IMR-90 (cell line): ENCODE measurements at regions not wholly inside any gene's neighbourhood (a gene's known extent, or its start where the extent isn't known, plus 50 kb on each side); places are given as distances from the start of the nearest gene placed in this dataset.

Experiments
- ATAC-seq: fragments of 200-7000 bp; cut with Tn5 transposase; 2 replicates; pipeline ENCODE4 v1.9.1; 2020; ENCODE audit warnings: low read depth, mild to moderate bottlenecking, moderate library complexity
- BruUV-seq: library from RNA; stranded (reverse); fragments of 400-500 nt; replicated peaks from 2 replicates; lab custom pipeline; 2021; lab: Mats Ljungman, UMichigan
- CTCF ChIA-PET: fragments of 300-600 bp; formaldehyde crosslinking; extraction: SDS; loops from one replicate; lab custom pipeline; 2021; ENCODE audit warnings: antibody characterized with exemption; lab: Yijun Ruan, JAX
- POLR2A ChIA-PET: fragments of 300-600 bp; sonication (Branson Sonifier 250); formaldehyde crosslinking; loops from one replicate; lab custom pipeline; 2022; ENCODE audit warnings: antibody characterized with exemption; ENCODE audit not compliant: unreplicated experiment; lab: Charles Lee
- DNase-seq: peaks from one replicate; pipeline ENCODE4 v3.0.0; 2013
- H2AFZ ChIP-seq: replicated peaks from 2 replicates; pipeline ENCODE3; 2013; ENCODE audit warnings: low read length, mild to moderate bottlenecking; ENCODE audit not compliant: poor library complexity
- H2AK5ac ChIP-seq: 2 replicates; pipeline ENCODE4 v1.6.1; 2013; ENCODE audit warnings: low read depth, low read length, inconsistent platforms
- H2AK9ac ChIP-seq: replicated peaks from 2 replicates; pipeline ENCODE3; 2013; ENCODE audit warnings: mild to moderate bottlenecking, low read depth, low read length, moderate library complexity; ENCODE audit not compliant: poor library complexity
- H2BK120ac ChIP-seq: 2 replicates; pipeline ENCODE4 v1.6.1; 2013; ENCODE audit warnings: low read depth, low read length, inconsistent platforms
- H2BK15ac ChIP-seq: 3 replicates; pipeline ENCODE4 v1.6.1; 2013; ENCODE audit warnings: low read depth, low read length, inconsistent platforms
- H2BK20ac ChIP-seq: 2 replicates; pipeline ENCODE4 v1.6.1; 2013; ENCODE audit warnings: low read depth, mild to moderate bottlenecking, inconsistent platforms, low read length, moderate library complexity
- H2BK5ac ChIP-seq: 2 replicates; pipeline ENCODE4 v1.6.1; 2013; ENCODE audit warnings: mild to moderate bottlenecking, low read depth, low read length, inconsistent platforms; ENCODE audit not compliant: poor library complexity, severe bottlenecking
- H3K14ac ChIP-seq: replicated peaks from 2 replicates; pipeline ENCODE4 v1.6.1; 2013; ENCODE audit warnings: low read depth, low read length, inconsistent platforms
- H3K18ac ChIP-seq: 2 replicates; pipeline ENCODE4 v1.6.1; 2013; ENCODE audit warnings: low read depth, low read length, control low read depth
- H3K23ac ChIP-seq: 2 replicates; pipeline ENCODE4 v1.6.1; 2013; ENCODE audit warnings: low read depth, low read length, inconsistent platforms
- H3K27ac ChIP-seq: 2 replicates; pipeline ENCODE4 v1.5.1; 2013; ENCODE audit warnings: mild to moderate bottlenecking, control low read depth, low read length; ENCODE audit not compliant: insufficient read depth
- H3K27me3 ChIP-seq: 2 replicates; pipeline ENCODE4 v1.6.1; 2013; ENCODE audit warnings: low read length; ENCODE audit not compliant: control insufficient read depth, insufficient read depth
- H3K36me3 ChIP-seq: 2 replicates; pipeline ENCODE4 v1.6.1; 2013; ENCODE audit warnings: low read length, mixed read lengths; ENCODE audit not compliant: control insufficient read depth, insufficient read depth
- H3K4ac ChIP-seq: 2 replicates; pipeline ENCODE4 v1.6.1; 2013; ENCODE audit warnings: low read depth, low read length, inconsistent platforms
- H3K4me1 ChIP-seq: 2 replicates; pipeline ENCODE4 v1.6.1; 2013; ENCODE audit warnings: low read length, mixed read lengths; ENCODE audit not compliant: control insufficient read depth, insufficient read depth
- H3K4me2 ChIP-seq: 2 replicates; pipeline ENCODE4 v1.6.1; 2013; ENCODE audit warnings: low read depth, mild to moderate bottlenecking, control low read depth, low read length, moderate library complexity
- H3K4me3 ChIP-seq: 2 replicates; pipeline ENCODE4 v1.5.1; 2013; ENCODE audit warnings: low read depth, mild to moderate bottlenecking, control low read depth, low read length, moderate library complexity; ENCODE audit not compliant: insufficient read depth
- H3K56ac ChIP-seq: 2 replicates; pipeline ENCODE4 v1.6.1; 2013; ENCODE audit warnings: low read length, inconsistent platforms; ENCODE audit not compliant: insufficient read depth; ENCODE audit errors: extremely low read depth
- H3K79me1 ChIP-seq, 2 experiments: 2 replicates each; pipeline ENCODE4 v1.6.1; 2013; ENCODE audit warnings: low read length in 2 of 2, inconsistent platforms in 1 of 2, low read depth in 1 of 2
- H3K9ac ChIP-seq: 2 replicates; pipeline ENCODE4 v1.6.1; 2013; ENCODE audit warnings: low read depth, low read length, control low read depth
- H3K9me1 ChIP-seq: 2 replicates; pipeline ENCODE4 v1.6.1; 2013; ENCODE audit warnings: low read length, inconsistent platforms; ENCODE audit not compliant: insufficient read depth
- H3K9me3 ChIP-seq: 2 replicates; pipeline ENCODE4 v1.6.1; 2013; ENCODE audit warnings: low read length; ENCODE audit not compliant: control insufficient read depth, insufficient read depth
- H4K20me1 ChIP-seq: 2 replicates; pipeline ENCODE4 v1.6.1; 2013; ENCODE audit warnings: low read length, inconsistent platforms; ENCODE audit not compliant: insufficient read depth
- H4K5ac ChIP-seq: 2 replicates; pipeline ENCODE4 v1.6.1; 2013; ENCODE audit warnings: mild to moderate bottlenecking, low read depth, low read length, control low read depth
- H4K8ac ChIP-seq, 2 experiments: 2 replicates each; pipeline ENCODE4 v1.6.1; 2013; ENCODE audit warnings: low read depth in 2 of 2, low read length in 2 of 2, control low read depth in 1 of 2, inconsistent platforms in 1 of 2
- H4K91ac ChIP-seq: 2 replicates; pipeline ENCODE4 v1.6.1; 2013; ENCODE audit warnings: low read depth, low read length, inconsistent platforms; ENCODE audit not compliant: insufficient read depth
- BHLHE40 ChIP-seq: fragments of 150-350 bp; IDR thresholded peaks from 2 replicates; pipeline ENCODE4 v1.6.1; 2016; ENCODE audit warnings: mild to moderate bottlenecking, low read depth, low read length
- CEBPB ChIP-seq: IDR thresholded peaks from 2 replicates; pipeline ENCODE4 v1.6.1; 2012; ENCODE audit warnings: low read depth, low read length, improper control_type of control experiment
- CHD1 ChIP-seq: IDR thresholded peaks from 2 replicates; pipeline ENCODE4 v1.6.1; 2012; ENCODE audit warnings: low read depth, low read length, improper control_type of control experiment
- CTCF ChIP-seq: conservative IDR thresholded peaks from 2 replicates; pipeline ENCODE4 v1.5.1; 2012; ENCODE audit warnings: mild to moderate bottlenecking, low read depth, low read length, improper control_type of control experiment
- MAFK ChIP-seq: IDR thresholded peaks from 2 replicates; pipeline ENCODE4 v1.6.1; 2012; ENCODE audit warnings: low read depth, low read length, improper control_type of control experiment
- MXI1 ChIP-seq: IDR thresholded peaks from 2 replicates; pipeline ENCODE4 v1.6.1; 2012; ENCODE audit warnings: low read depth, mild to moderate bottlenecking, low read length, moderate library complexity, borderline replicate concordance
- NFE2L2 ChIP-seq: fragments of 150-350 bp; IDR thresholded peaks from 2 replicates; pipeline ENCODE4 v1.6.1; 2016; ENCODE audit warnings: low read depth, mild to moderate bottlenecking, low read length
- POLR2A ChIP-seq: IDR thresholded peaks from 2 replicates; pipeline ENCODE4 v1.6.1; 2012; ENCODE audit warnings: mild to moderate bottlenecking, low read depth, low read length
- RCOR1 ChIP-seq: IDR thresholded peaks from 2 replicates; pipeline ENCODE4 v1.6.1; 2012; ENCODE audit warnings: mild to moderate bottlenecking, low read length, improper control_type of control experiment; ENCODE audit not compliant: insufficient replicate concordance
- RFX5 ChIP-seq: IDR thresholded peaks from 2 replicates; pipeline ENCODE4 v1.8.0; 2012; ENCODE audit warnings: low read depth, mild to moderate bottlenecking, low read length, moderate library complexity
- WGBS, 2 experiments: methylation state at CpG; one replicate each; pipeline versions ENCODE4 v1.1.5 to v1.1.7; 2013; ENCODE audit warnings: missing lambda C conversion rate in 2 of 2; ENCODE audit not compliant: insufficient read length in 1 of 2; ENCODE audit errors: extremely low coverage in 2 of 2; 5-methylcytosine and 5-hydroxymethylcytosine counted together
- dilution Hi-C: fragments of 300-500 bp; cut with HindIII; formaldehyde crosslinking; loops from one replicate; pipeline ENCODE4 v1.14.3; 2018; ENCODE audit warnings: low sequenced_read_pairs; ENCODE audit not compliant: unreplicated experiment
- in situ Hi-C: fragments of 300-500 bp; cut with MboI; formaldehyde crosslinking; loops from 3 replicates; pipeline ENCODE4 v1.14.3; 2019; ENCODE audit warnings: low sequenced_read_pairs, inconsistent platforms, mixed read lengths
- intact Hi-C: fragments of 100-400 bp; cut with micrococcal nuclease; formaldehyde crosslinking; loops from 2 replicates; pipeline ENCODE4 v1.10.0; 2022
- TF ChIP-seq, protein P1 (sequence below): fragments of 150-350 bp; IDR thresholded peaks from 2 replicates; pipeline ENCODE4 v1.6.1; 2017; ENCODE audit warnings: mild to moderate bottlenecking, antibody characterized with exemption, low read length, low read depth

DNA sequence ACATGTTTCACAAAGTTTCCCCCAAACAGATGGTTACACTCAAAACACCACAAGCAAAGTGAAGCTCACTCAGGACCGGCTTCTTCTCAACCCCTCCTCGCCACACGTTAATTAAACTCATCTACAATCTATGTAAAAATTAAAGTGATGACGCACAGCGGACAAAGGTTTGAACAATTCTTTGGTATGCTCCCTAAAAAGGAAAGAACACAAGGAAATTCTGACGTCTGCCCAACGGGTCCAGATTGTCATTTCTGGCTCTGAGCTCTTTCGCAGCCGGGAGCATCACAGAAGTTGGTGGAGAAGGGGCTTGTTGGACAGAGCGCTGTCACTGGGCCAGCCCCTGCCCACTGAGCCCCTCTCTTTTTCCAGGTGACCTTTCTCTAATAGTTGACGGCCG lies 173.7 kb upstream of the CHRNA7 start:
- H2BK15ac ChIP-seq: no peak overlapping the region
- H3K14ac ChIP-seq: no peak overlapping the region
- no peak overlapping the region for H3K18ac ChIP-seq
- H3K36me3 ChIP-seq: no peaks in the 10 kb centered on the region
- H3K9me3 ChIP-seq: no peaks in the 10 kb centered on the region
- no peak overlapping the region for H3K23ac ChIP-seq
- DNase-seq: no peak
- H4K5ac ChIP-seq: no peak overlapping the region
- H3K4ac ChIP-seq: no peak overlapping the region
- H2BK120ac ChIP-seq: no peak overlapping the region
- TF ChIP-seq CHD1 (no peak), POLR2A (no peak), MXI1 (no peak), CTCF (no peak), NFE2L2 (no peak), RFX5 (no peak), BHLHE40 (no peak), MAFK (no peak), RCOR1 (no peak), CEBPB (no peak)
- TF ChIP-seq, protein P1, sequence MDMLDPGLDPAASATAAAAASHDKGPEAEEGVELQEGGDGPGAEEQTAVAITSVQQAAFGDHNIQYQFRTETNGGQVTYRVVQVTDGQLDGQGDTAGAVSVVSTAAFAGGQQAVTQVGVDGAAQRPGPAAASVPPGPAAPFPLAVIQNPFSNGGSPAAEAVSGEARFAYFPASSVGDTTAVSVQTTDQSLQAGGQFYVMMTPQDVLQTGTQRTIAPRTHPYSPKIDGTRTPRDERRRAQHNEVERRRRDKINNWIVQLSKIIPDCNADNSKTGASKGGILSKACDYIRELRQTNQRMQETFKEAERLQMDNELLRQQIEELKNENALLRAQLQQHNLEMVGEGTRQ: no peak
- no peak overlapping the region for H2AK9ac ChIP-seq
- H3K27ac ChIP-seq: no peak overlapping the region
- CTCF ChIA-PET: no interaction called here
- H3K4me3 ChIP-seq: no peak overlapping the region
- intact Hi-C loops: no loop called here
- BruUV-seq: no TSS peak
- H3K79me1 ChIP-seq: no peaks in the 10 kb centered on the region
- in situ Hi-C loops: no loop called here
- dilution Hi-C loops: no loop called here
- no peak overlapping the region for H2AFZ ChIP-seq
- ATAC-seq: no peak
- H2BK5ac ChIP-seq: no peak overlapping the region
- no peaks in the 10 kb centered on the region; the same call in 1 of the 2 replicates for H3K27me3 ChIP-seq
- H3K4me1 ChIP-seq: no peaks in the 10 kb centered on the region
- no peak overlapping the region for H4K8ac ChIP-seq
- no peak overlapping the region for H3K9ac ChIP-seq
- no peak overlapping the region for H3K4me2 ChIP-seq
- H4K91ac ChIP-seq: no peak overlapping the region
- H3K56ac ChIP-seq: no peak overlapping the region
- H2BK20ac ChIP-seq: no peak overlapping the region
- POLR2A ChIA-PET: no interaction called here
- no peaks in the 10 kb centered on the region for H4K20me1 ChIP-seq
- no peaks in the 10 kb centered on the region for H3K9me1 ChIP-seq
- H2AK5ac ChIP-seq: no peak overlapping the region
- 40% methylated on average over 5 of the region's 12 CpGs; no CpG with 5 or more reads in 1 of the 2 experiments for WGBS, 2 experiments
